ENCODE measurements at regions not wholly inside any gene's neighbourhood (a gene's known extent, or its start where the extent isn't known, plus 50 kb on each side); places are given as distances from the start of the nearest gene placed in this dataset.

GRCh38 chr12:131530041-131530332 lies 180.9 kb upstream of the SFSWAP start:
- Histone ChIP-seq H3K27me3 (peaks cover 0 to 4% (median 0%) of the 10 kb centered on the region in 3 donors), H3K27ac (no peak overlapping the region), H3K9me3 (no peaks in the 10 kb centered on the region), H3K36me3 (no peaks in the 10 kb centered on the region), H3K4me1 (no peaks in the 10 kb centered on the region), H3K4me3 (no peak overlapping the region)
- no peak for TF ChIP-seq POLR2A (IDR thresholded peaks at IDR 0.05)
- TF ChIP-seq, protein P1, sequence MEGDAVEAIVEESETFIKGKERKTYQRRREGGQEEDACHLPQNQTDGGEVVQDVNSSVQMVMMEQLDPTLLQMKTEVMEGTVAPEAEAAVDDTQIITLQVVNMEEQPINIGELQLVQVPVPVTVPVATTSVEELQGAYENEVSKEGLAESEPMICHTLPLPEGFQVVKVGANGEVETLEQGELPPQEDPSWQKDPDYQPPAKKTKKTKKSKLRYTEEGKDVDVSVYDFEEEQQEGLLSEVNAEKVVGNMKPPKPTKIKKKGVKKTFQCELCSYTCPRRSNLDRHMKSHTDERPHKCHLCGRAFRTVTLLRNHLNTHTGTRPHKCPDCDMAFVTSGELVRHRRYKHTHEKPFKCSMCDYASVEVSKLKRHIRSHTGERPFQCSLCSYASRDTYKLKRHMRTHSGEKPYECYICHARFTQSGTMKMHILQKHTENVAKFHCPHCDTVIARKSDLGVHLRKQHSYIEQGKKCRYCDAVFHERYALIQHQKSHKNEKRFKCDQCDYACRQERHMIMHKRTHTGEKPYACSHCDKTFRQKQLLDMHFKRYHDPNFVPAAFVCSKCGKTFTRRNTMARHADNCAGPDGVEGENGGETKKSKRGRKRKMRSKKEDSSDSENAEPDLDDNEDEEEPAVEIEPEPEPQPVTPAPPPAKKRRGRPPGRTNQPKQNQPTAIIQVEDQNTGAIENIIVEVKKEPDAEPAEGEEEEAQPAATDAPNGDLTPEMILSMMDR (IDR thresholded peaks at IDR 0.05 in 4 of 5, conservative IDR thresholded peaks at IDR 0.05 in 1 of 5), result no peak
- no peak for DNase-seq
- ATAC-seq, result no peak
- in situ Hi-C loops (cut with MboI; ENCODE audit: low sequenced_read_pairs in 4 of 4) (no loop called here), intact Hi-C loops (cut with DNase I; ENCODE audit: low total_unique reads) (no loop called here)

DNA sequence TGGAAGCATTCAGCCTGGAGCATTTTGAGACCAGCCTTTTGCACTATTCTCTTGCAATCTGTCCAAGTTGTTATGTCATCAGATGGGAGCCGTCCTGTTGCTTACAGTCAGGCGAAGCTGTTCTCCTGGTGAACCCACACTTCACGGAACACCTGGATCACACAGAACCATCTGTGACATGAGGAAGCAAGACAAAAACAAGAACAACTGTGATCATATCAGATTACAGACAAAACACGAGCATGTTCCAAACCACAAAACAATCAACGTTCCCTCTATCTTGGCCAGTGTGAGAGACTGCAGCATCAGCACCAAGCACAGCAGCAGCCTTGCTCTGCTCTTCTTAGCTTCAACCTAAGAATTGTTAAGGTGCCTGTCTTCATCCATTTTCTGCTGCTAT lies 180.5 kb upstream of the SFSWAP start:
- Histone ChIP-seq H3K27ac (no peak overlapping the region), H3K9me3 (no peaks in the 10 kb centered on the region), H3K4me3 (no peak overlapping the region), H3K27me3 (peaks cover 0 to 4% (median 0%) of the 10 kb centered on the region in 3 donors), H3K36me3 (no peaks in the 10 kb centered on the region), H3K4me1 (no peaks in the 10 kb centered on the region)
- ATAC-seq (peak; percentile 27 to 61), DNase-seq (no peak)
- in situ Hi-C loops (cut with MboI; ENCODE audit: low sequenced_read_pairs in 4 of 4) (no loop called here), intact Hi-C loops (cut with DNase I; ENCODE audit: low total_unique reads) (no loop called here)
- TF ChIP-seq, protein P1 (IDR thresholded peaks at IDR 0.05 in 4 of 5, conservative IDR thresholded peaks at IDR 0.05 in 1 of 5), result no peak
- TF ChIP-seq POLR2A (IDR thresholded peaks at IDR 0.05), result no peak

- Histone ChIP-seq H3K27ac (no peak overlapping the region), H3K9me3 (no peaks in the 10 kb centered on the region), H3K36me3 (no peaks in the 10 kb centered on the region), H3K4me1 (no peaks in the 10 kb centered on the region), H3K4me3 (no peak overlapping the region), H3K27me3 (peaks cover 0 to 4% (median 0%) of the 10 kb centered on the region in 3 donors)
- in situ Hi-C loops (cut with MboI; ENCODE audit: low sequenced_read_pairs in 4 of 4) (no loop called here), intact Hi-C loops (cut with DNase I; ENCODE audit: low total_unique reads) (no loop called here)
- DNase-seq, result no peak
- TF ChIP-seq, protein P1 (IDR thresholded peaks at IDR 0.05 in 4 of 5, conservative IDR thresholded peaks at IDR 0.05 in 1 of 5), result no peak
- TF ChIP-seq POLR2A (IDR thresholded peaks at IDR 0.05), result no peak
- ATAC-seq, result no peak
Measured at GRCh38 chr12:131533139-131533538, 177.8 kb upstream of the SFSWAP start.

DNA sequence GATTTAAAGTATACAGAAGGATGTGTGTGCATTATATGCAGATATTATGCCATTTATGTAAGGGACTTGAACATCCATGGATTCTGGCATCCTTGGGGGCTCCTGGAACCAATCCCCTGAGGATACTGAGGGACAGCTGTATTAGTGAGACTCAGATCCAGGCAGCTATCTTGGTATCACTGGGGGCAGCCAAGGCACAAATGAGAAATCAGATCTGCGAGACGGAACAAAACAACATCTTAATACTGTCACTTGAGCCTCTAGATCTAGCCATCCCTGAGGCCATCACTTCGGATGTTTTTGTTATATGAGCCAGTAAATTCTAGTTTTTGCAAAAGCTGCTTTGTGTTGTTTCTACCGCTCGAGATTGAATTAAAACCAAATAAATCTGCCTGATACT lies 175.1 kb upstream of the SFSWAP start:
- H3K36me3 ChIP-seq, result no peaks in the 10 kb centered on the region
- no peaks in the 10 kb centered on the region for H3K27me3 ChIP-seq
- H3K4me1 ChIP-seq, result no peaks in the 10 kb centered on the region

GRCh38 chr12:131536337-131536736 lies 174.6 kb upstream of the SFSWAP start:
- ATAC-seq (peak; percentile 77 to 86), DNase-seq (peak; percentile 30 to 58)
- Histone ChIP-seq H3K36me3 (no peaks in the 10 kb centered on the region), H3K4me1 (no peaks in the 10 kb centered on the region), H3K4me3 (no peak overlapping the region), H3K9me3 (no peaks in the 10 kb centered on the region), H3K27ac (peak overlapping the region in 1 of 4 donors; percentile 5), H3K27me3 (no peaks in the 10 kb centered on the region)
- TF ChIP-seq, protein P1 (IDR thresholded peaks at IDR 0.05 in 4 of 5, conservative IDR thresholded peaks at IDR 0.05 in 1 of 5), result no peak
- TF ChIP-seq POLR2A (IDR thresholded peaks at IDR 0.05), result no peak
- intact Hi-C loops (cut with DNase I; ENCODE audit: low total_unique reads), result no loop called here
- in situ Hi-C loops (cut with MboI; ENCODE audit: low sequenced_read_pairs in 4 of 4), result no loop called here

More for the DNA sequence above, 175.1 kb upstream of the SFSWAP start:
- TF ChIP-seq, protein P1 (IDR thresholded peaks at IDR 0.05 in 4 of 5, conservative IDR thresholded peaks at IDR 0.05 in 1 of 5), result no peak
- no peak for TF ChIP-seq POLR2A (IDR thresholded peaks at IDR 0.05)
- ATAC-seq (peak; percentile 63 to 79), DNase-seq (peak in 1 of 2 donors; percentile 19)
- Histone ChIP-seq H3K9me3 (no peaks in the 10 kb centered on the region), H3K27ac (peak overlapping the region in 1 of 4 donors; percentile 45), H3K4me3 (no peak overlapping the region)
- intact Hi-C loops (cut with DNase I; ENCODE audit: low total_unique reads), result no loop called here
- in situ Hi-C loops (cut with MboI; ENCODE audit: low sequenced_read_pairs in 4 of 4), result no loop called here

Measured in gastrocnemius medialis (tissue), 4 donors.